ENCODE measurements at regions not wholly inside any gene's neighbourhood (a gene's known extent, or its start where the extent isn't known, plus 50 kb on each side); places are given as distances from the start of the nearest gene placed in this dataset.

DNA sequence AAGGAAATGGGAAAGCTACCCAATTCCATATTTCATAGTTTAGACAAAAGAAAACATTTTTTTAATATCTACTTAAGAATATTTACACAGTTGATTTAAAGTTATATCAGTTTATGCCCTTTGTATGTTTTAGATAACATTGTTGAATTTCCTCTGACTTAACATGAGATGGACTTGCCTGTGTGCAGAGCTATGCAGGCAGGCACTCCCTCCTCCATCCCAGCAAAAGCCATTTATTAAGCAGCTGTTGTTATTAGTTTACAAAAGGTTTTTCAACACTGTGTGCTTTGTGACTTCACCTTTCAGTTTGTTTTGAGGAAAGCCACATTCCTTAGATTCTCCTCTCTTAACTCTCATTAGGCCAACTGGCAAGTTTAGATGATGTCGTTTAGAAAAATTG, 337.5 kb upstream of the PDE3A start:
- no peak for TF ChIP-seq POLR2A (IDR thresholded peaks at IDR 0.05)
- no peak for TF ChIP-seq CTCF (IDR thresholded peaks at IDR 0.05)
- TF ChIP-seq POLR2AphosphoS5 (IDR thresholded peaks at IDR 0.05; ENCODE audit: insufficient read depth in 1 of 2, low read depth in 1 of 2): no peak
